ENCODE measurements at regions not wholly inside any gene's neighbourhood (a gene's known extent, or its start where the extent isn't known, plus 50 kb on each side); places are given as distances from the start of the nearest gene placed in this dataset. TPM values are rescaled to one million over a fixed set of nuclear protein-coding genes. Genes with fewer than 3 reads are reported as not detected.

DNA sequence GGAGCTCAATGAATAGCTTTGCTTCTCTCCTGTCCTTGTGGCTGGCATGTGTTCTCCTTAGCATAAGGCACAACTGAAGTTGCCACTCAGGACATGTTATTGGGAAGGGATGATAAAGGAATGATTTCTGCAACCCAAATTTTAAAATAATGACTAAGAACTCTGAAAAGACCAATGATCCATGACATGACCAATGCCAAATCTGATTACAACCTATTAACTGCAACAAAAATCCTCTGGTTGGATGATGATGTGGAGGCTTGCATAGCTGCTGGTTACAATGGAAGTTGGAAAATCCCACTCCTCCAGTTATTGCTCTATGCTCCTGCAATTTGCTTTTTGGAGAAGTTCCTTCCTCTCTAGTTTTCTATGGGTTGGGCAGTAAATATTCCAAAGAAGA is 63.4 kb upstream of the FBXL4 start:
- ATAC-seq (ENCODE audit: insufficient read depth, low FRiP score) = no peak
- H3K4me1 ChIP-seq (ENCODE audit: control insufficient read depth in 5 of 5, insufficient read depth in 5 of 5, low read length in 5 of 5) = no peaks in the 10 kb centered on the region
- DNase-seq = no peak
- H3K4me3 ChIP-seq = no peak overlapping the region
- no peak overlapping the region for H3K27ac ChIP-seq (ENCODE audit: low read depth in 1 of 2, low read length in 1 of 2)
- no peaks in the 10 kb centered on the region for H3K9me3 ChIP-seq (ENCODE audit: control insufficient read depth in 4 of 4, insufficient read depth in 3 of 4, low read length in 3 of 4)
- TF ChIP-seq, protein P1, sequence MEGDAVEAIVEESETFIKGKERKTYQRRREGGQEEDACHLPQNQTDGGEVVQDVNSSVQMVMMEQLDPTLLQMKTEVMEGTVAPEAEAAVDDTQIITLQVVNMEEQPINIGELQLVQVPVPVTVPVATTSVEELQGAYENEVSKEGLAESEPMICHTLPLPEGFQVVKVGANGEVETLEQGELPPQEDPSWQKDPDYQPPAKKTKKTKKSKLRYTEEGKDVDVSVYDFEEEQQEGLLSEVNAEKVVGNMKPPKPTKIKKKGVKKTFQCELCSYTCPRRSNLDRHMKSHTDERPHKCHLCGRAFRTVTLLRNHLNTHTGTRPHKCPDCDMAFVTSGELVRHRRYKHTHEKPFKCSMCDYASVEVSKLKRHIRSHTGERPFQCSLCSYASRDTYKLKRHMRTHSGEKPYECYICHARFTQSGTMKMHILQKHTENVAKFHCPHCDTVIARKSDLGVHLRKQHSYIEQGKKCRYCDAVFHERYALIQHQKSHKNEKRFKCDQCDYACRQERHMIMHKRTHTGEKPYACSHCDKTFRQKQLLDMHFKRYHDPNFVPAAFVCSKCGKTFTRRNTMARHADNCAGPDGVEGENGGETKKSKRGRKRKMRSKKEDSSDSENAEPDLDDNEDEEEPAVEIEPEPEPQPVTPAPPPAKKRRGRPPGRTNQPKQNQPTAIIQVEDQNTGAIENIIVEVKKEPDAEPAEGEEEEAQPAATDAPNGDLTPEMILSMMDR (IDR thresholded peaks at IDR 0.05; ENCODE audit: control extremely low read depth, extremely low read depth) = no peak
- H3K36me3 ChIP-seq (ENCODE audit: control insufficient read depth in 4 of 4, insufficient read depth in 4 of 4, low read length in 4 of 4) = no peaks in the 10 kb centered on the region
- H3K9ac ChIP-seq (ENCODE audit: insufficient read depth in 1 of 2, low read length in 2 of 2) = no peak overlapping the region
- H3K27me3 ChIP-seq (ENCODE audit: control insufficient read depth in 3 of 3, insufficient read depth in 3 of 3, low read length in 2 of 3) = no peaks in the 10 kb centered on the region

DNA sequence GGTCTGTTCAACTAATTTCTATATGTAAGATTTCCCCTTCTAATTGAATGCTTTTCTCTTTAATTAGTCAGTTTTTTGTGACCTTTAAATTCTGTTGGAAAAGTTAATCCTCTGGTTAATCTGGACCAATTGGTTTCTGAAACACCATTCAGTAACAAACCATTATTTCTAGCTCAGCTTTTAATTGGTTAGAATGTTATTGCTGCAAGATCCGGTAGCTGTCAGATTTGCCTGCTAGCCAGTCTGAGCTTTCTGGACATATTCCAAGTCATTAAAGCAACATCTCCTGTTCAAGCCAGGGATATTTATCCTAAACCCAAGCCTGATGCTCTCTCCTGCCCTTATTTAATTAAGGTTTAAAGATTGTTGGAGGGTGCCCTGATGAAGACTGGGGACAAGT is 55.1 kb upstream of the FBXL4 start:
- DNase-seq (peak in 2 of 3 donors; percentile 39 to 72), ATAC-seq (ENCODE audit: insufficient read depth, low FRiP score) (no peak)
- H3K27ac ChIP-seq (ENCODE audit: low read depth in 1 of 2, low read length in 1 of 2) = no peak overlapping the region
- H3K4me3 ChIP-seq = no peak overlapping the region
- no peaks in the 10 kb centered on the region for H3K27me3 ChIP-seq (ENCODE audit: control insufficient read depth in 3 of 3, insufficient read depth in 3 of 3, low read length in 2 of 3)
- no peaks in the 10 kb centered on the region for H3K4me1 ChIP-seq (ENCODE audit: control insufficient read depth in 5 of 5, insufficient read depth in 5 of 5, low read length in 5 of 5)
- TF ChIP-seq, protein P1 (IDR thresholded peaks at IDR 0.05; ENCODE audit: control extremely low read depth, extremely low read depth) = no peak
- 31 to 39% methylated on average over 1 of the region's 1 CpG for whole genome bisulfite sequencing, 2 donors
- H3K9ac ChIP-seq (ENCODE audit: insufficient read depth in 1 of 2, low read length in 2 of 2) = no peak overlapping the region
- H3K9me3 ChIP-seq (ENCODE audit: control insufficient read depth in 4 of 4, insufficient read depth in 3 of 4, low read length in 3 of 4) = peaks cover 0 to 2% (median 0%) of the 10 kb centered on the region in 4 donors
- H3K36me3 ChIP-seq (ENCODE audit: control insufficient read depth in 4 of 4, insufficient read depth in 4 of 4, low read length in 4 of 4) = no peaks in the 10 kb centered on the region

DNA sequence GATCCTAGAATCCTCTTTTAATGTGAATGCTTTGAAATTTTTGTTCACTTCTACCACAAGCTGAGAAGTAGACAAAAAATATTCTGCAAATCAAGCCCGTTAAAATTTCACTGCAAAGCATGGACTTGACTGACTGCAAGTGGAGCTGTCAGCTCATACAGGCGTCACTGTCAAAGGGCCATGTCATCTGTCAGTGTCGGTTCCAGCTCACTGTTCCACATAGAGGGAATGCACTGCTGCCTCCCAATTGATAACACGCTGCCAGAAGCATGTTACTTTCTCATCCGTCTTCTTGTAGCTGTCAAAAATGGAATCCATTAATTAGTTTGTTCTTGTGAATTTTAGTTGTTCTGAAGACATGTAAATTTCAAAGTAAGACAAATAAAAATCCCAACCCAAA is 50.4 kb upstream of the FBXL4 start:
- peaks cover 0 to 3% (median 0%) of the 10 kb centered on the region in 5 donors for H3K4me1 ChIP-seq (ENCODE audit: control insufficient read depth in 5 of 5, insufficient read depth in 5 of 5, low read length in 5 of 5)
- ATAC-seq (ENCODE audit: insufficient read depth, low FRiP score) (no peak), DNase-seq (no peak)
- no peaks in the 10 kb centered on the region for H3K36me3 ChIP-seq (ENCODE audit: control insufficient read depth in 4 of 4, insufficient read depth in 4 of 4, low read length in 4 of 4)
- TF ChIP-seq, protein P1 (IDR thresholded peaks at IDR 0.05; ENCODE audit: control extremely low read depth, extremely low read depth) = no peak
- no peak overlapping the region for H3K27ac ChIP-seq (ENCODE audit: low read depth in 1 of 2, low read length in 1 of 2)
- H3K27me3 ChIP-seq (ENCODE audit: control insufficient read depth in 3 of 3, insufficient read depth in 3 of 3, low read length in 2 of 3) = peaks cover 0 to 3% (median 0%) of the 10 kb centered on the region in 3 donors
- WGBS, 2 donors = 70 to 86% methylated on average over 5 of the region's 5 CpGs
- H3K9ac ChIP-seq (ENCODE audit: insufficient read depth in 1 of 2, low read length in 2 of 2) = no peak overlapping the region
- H3K9me3 ChIP-seq (ENCODE audit: control insufficient read depth in 4 of 4, insufficient read depth in 3 of 4, low read length in 3 of 4) = peaks cover 0 to 2% (median 0%) of the 10 kb centered on the region in 4 donors
- H3K4me3 ChIP-seq = no peak overlapping the region

Small RNA genes lying in the stretch of these regions (small RNA-seq; reads per million reads assigned to genes)
- gene MIR548AI (ENCODE audit: low replicate concordance) = not detected
